Right lobe of liver (tissue), 4 donors: ENCODE measurements at regions not wholly inside any gene's neighbourhood (a gene's known extent, or its start where the extent isn't known, plus 50 kb on each side); places are given as distances from the start of the nearest gene placed in this dataset.

ENCODE experiments used
- POLR2A ChIP-seq: fragments of 450-650 bp; IDR thresholded peaks from one replicate; pipeline ENCODE4 v1.6.1; 2017; ENCODE audit warnings: antibody characterized with exemption, mild to moderate bottlenecking
- TF ChIP-seq, protein P1 (sequence below), 4 donors: fragments of 200-600 bp in 3 of 4; fragments of 450-650 bp in 1 of 4; IDR thresholded peaks; one replicate each; pipeline versions ENCODE4 v1.5.1 to v1.8.0; 2016 to 2022; ENCODE audit warnings: antibody characterized with exemption in 4 of 4, mild to moderate bottlenecking in 2 of 4
- donor health status: DM: no; HTN: no; CAD: no.
- donor health status: DM: no; HTN: no; CAD: no.
- donor health status: DM: no; HTN: yes; CAD: no.

DNA sequence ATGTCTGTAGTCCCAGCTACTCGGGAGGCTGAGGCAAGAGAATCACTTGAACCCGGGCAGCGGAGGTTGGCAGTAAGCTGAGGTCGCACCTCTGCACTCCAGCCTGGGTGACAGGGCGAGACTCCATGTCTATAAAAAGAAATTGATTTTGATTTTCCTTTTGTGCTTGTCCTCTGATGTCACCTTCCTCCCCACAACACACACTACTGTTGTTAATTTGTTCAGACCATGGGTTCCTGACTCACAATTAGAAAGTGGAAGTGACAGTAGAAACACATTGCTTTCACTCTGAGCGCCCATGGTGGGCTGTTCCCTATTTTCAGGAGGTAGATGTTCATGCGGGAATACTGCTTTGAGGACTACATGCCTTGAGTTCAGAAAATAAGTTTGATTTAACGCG lies 165.5 kb upstream of the KCNJ6 start:
- TF ChIP-seq, protein P1, sequence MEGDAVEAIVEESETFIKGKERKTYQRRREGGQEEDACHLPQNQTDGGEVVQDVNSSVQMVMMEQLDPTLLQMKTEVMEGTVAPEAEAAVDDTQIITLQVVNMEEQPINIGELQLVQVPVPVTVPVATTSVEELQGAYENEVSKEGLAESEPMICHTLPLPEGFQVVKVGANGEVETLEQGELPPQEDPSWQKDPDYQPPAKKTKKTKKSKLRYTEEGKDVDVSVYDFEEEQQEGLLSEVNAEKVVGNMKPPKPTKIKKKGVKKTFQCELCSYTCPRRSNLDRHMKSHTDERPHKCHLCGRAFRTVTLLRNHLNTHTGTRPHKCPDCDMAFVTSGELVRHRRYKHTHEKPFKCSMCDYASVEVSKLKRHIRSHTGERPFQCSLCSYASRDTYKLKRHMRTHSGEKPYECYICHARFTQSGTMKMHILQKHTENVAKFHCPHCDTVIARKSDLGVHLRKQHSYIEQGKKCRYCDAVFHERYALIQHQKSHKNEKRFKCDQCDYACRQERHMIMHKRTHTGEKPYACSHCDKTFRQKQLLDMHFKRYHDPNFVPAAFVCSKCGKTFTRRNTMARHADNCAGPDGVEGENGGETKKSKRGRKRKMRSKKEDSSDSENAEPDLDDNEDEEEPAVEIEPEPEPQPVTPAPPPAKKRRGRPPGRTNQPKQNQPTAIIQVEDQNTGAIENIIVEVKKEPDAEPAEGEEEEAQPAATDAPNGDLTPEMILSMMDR (IDR thresholded peaks at IDR 0.05) = no peak
- TF ChIP-seq POLR2A = no peak
